ENCODE measurements at regions not wholly inside any gene's neighbourhood (a gene's known extent, or its start where the extent isn't known, plus 50 kb on each side); places are given as distances from the start of the nearest gene placed in this dataset.

DNA sequence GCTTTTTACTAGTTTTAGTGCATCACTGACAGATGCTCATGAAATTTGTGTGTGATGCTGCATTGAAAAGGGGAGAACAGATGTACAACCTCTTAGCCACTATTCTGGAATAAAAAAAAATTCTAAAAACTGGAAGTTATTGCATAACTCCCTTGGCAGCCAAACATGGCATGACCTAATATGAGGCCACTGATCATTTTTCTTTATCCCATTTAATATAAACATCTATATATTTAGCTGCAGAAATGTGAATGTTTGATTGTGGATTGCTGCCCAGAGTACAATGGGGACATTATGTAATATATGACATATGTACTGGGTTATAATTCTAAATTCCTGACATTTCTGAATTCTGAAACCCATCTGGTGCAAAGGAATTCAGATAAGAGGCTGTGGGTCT is 86.5 kb downstream of the CDCA7 start:
- FAIRE-seq, result no peak
- H3K9me3 ChIP-seq, result no peaks in the 10 kb centered on the region
- DNase-seq (ENCODE audit: low read depth in 1 of 2, low spot score in 1 of 2), result no peak
- H3K4me1 ChIP-seq, result no peaks in the 10 kb centered on the region
- no peak for ATAC-seq
- CTCF ChIA-PET, result interaction anchor here (0.9 to 3.5 kb wide), 2 partner anchors 7 to 324 kb away, joined by 3 to 22 read pairs; no protein-coding TSS in a partner anchor
- no peak overlapping the region for H3K4me3 ChIP-seq
- POLR2A ChIA-PET, result no interaction called here
- H3K4me2 ChIP-seq, result no peak overlapping the region
- H3K27ac ChIP-seq, result no peak overlapping the region
- no peak for TF ChIP-seq NPAS2 (CRISPR knock-in tag; IDR thresholded peaks at IDR 0.05; ENCODE audit: borderline replicate concordance)
- no peak for TF ChIP-seq FOXS1 (CRISPR knock-in tag; IDR thresholded peaks at IDR 0.05)
- no peak for TF ChIP-seq EHF (CRISPR knock-in tag; IDR thresholded peaks at IDR 0.05)
- no peak for TF ChIP-seq ZSCAN20 (CRISPR knock-in tag; IDR thresholded peaks at IDR 0.05)
- TF ChIP-seq, protein P1, sequence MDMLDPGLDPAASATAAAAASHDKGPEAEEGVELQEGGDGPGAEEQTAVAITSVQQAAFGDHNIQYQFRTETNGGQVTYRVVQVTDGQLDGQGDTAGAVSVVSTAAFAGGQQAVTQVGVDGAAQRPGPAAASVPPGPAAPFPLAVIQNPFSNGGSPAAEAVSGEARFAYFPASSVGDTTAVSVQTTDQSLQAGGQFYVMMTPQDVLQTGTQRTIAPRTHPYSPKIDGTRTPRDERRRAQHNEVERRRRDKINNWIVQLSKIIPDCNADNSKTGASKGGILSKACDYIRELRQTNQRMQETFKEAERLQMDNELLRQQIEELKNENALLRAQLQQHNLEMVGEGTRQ (IDR thresholded peaks at IDR 0.05), result no peak

DNA sequence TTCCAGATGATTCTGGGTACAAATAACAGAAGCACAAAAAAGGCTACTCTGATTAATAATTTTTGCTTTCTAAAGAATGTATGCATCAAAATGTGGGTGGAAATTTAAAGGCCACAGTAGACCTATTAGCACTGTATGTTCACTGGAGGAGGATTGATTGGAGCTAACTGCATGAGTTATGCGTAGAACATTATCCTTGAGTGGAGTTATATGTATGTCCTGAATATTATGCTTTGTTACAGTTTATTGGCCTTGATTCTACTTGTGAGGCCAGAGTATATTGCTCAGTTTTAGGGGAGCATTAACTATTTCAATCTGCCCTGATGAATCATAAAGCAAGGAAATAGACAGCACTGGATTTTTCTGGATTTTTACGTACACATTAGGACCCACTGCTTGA is 87.9 kb downstream of the CDCA7 start:
- DNase-seq (ENCODE audit: low read depth in 1 of 2, low spot score in 1 of 2) (no peak), FAIRE-seq (no peak), ATAC-seq (no peak)
- POLR2A ChIA-PET, result no interaction called here
- H3K4me1 ChIP-seq, result no peaks in the 10 kb centered on the region
- H3K27ac ChIP-seq, result no peak overlapping the region
- H3K4me3 ChIP-seq, result no peak overlapping the region
- H3K4me2 ChIP-seq, result no peak overlapping the region
- 92% methylated on average over 2 of the region's 2 CpGs for whole genome bisulfite sequencing (ENCODE audit: missing lambda C conversion rate)
- CTCF ChIA-PET, result interaction anchor here (1.2 to 1.4 kb wide), 2 partner anchors 40 to 126 kb away, joined by 3 to 4 read pairs; no protein-coding TSS in a partner anchor
- no peak for TF ChIP-seq TFCP2L1 (CRISPR knock-in tag; IDR thresholded peaks at IDR 0.05)
- TF ChIP-seq, protein P2, sequence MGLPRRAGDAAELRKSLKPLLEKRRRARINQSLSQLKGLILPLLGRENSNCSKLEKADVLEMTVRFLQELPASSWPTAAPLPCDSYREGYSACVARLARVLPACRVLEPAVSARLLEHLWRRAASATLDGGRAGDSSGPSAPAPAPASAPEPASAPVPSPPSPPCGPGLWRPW (IDR thresholded peaks at IDR 0.05), result no peak
- TF ChIP-seq, protein P3, sequence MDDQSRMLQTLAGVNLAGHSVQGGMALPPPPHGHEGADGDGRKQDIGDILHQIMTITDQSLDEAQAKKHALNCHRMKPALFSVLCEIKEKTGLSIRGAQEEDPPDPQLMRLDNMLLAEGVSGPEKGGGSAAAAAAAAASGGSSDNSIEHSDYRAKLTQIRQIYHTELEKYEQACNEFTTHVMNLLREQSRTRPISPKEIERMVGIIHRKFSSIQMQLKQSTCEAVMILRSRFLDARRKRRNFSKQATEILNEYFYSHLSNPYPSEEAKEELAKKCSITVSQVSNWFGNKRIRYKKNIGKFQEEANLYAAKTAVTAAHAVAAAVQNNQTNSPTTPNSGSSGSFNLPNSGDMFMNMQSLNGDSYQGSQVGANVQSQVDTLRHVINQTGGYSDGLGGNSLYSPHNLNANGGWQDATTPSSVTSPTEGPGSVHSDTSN (IDR thresholded peaks at IDR 0.05), result no peak
- no peak for TF ChIP-seq NPAS2 (CRISPR knock-in tag; IDR thresholded peaks at IDR 0.05; ENCODE audit: borderline replicate concordance)
- TF ChIP-seq PHF8 (IDR thresholded peaks at IDR 0.05; ENCODE audit: borderline replicate concordance, low read depth), result no peak
- TF ChIP-seq CEBPB (IDR thresholded peaks at IDR 0.05), result no peak
- TF ChIP-seq ZNF302 (CRISPR knock-in tag; IDR thresholded peaks at IDR 0.05), result no peak
- TF ChIP-seq EP300 (IDR thresholded peaks at IDR 0.05), result no peak
- TF ChIP-seq ESRRA (IDR thresholded peaks at IDR 0.05; ENCODE audit: borderline replicate concordance, low read length), result no peak
- TF ChIP-seq, protein P1 (IDR thresholded peaks at IDR 0.05), result no peak
- TF ChIP-seq NFE2L2 (conservative IDR thresholded peaks at IDR 0.05; ENCODE audit: low read length), result no peak
- TF ChIP-seq FOSL2 (IDR thresholded peaks at IDR 0.05), result no peak
- no peak for TF ChIP-seq FOSL2 (CRISPR knock-in tag; IDR thresholded peaks at IDR 0.05)
- TF ChIP-seq RARB (CRISPR knock-in tag; IDR thresholded peaks at IDR 0.05), result no peak
- TF ChIP-seq HEYL (CRISPR knock-in tag; IDR thresholded peaks at IDR 0.05), result no peak
- no peak for TF ChIP-seq EHMT2 (IDR thresholded peaks at IDR 0.05; ENCODE audit: low read depth)
- TF ChIP-seq, protein P4, sequence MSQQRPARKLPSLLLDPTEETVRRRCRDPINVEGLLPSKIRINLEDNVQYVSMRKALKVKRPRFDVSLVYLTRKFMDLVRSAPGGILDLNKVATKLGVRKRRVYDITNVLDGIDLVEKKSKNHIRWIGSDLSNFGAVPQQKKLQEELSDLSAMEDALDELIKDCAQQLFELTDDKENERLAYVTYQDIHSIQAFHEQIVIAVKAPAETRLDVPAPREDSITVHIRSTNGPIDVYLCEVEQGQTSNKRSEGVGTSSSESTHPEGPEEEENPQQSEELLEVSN (IDR thresholded peaks at IDR 0.05; ENCODE audit: borderline replicate concordance, low read depth), result no peak
- TF ChIP-seq MAFK (IDR thresholded peaks at IDR 0.05; ENCODE audit: partially characterized antibody), result no peak
- no peak for TF ChIP-seq POLR2AphosphoS2 (conservative IDR thresholded peaks at IDR 0.05; ENCODE audit: low read length)
- no peak for TF ChIP-seq MYC (IDR thresholded peaks at IDR 0.05; ENCODE audit: borderline replicate concordance, low read length)
- no peak for TF ChIP-seq TP53 (CRISPR knock-in tag; IDR thresholded peaks at IDR 0.05)
- no peaks in the 10 kb centered on the region for H3K9me3 ChIP-seq

All from A549 (cell line).